HepG2 (cell line): ENCODE measurements at regions not wholly inside any gene's neighbourhood (a gene's known extent, or its start where the extent isn't known, plus 50 kb on each side); places are given as distances from the start of the nearest gene placed in this dataset.

Experiments used
- ATAC-seq: fragments of 200-7000 bp; cut with Tn5 transposase; 3 replicates; pipeline ENCODE4 v1.9.1; 2020; ENCODE audit warnings: mild to moderate bottlenecking, moderate library complexity
- BruUV-seq: library from RNA; stranded (reverse); fragments of 400-500 nt; replicated peaks from 2 replicates; lab custom pipeline; 2021; lab: Mats Ljungman, UMichigan
- CTCF ChIA-PET: fragments of 300-600 bp; formaldehyde crosslinking; extraction: SDS; loops from one replicate; lab custom pipeline; 2021; ENCODE audit warnings: low total read pairs, inconsistent platforms, low intra/inter-chr PET ratio; lab: Yijun Ruan, JAX
- POLR2A ChIA-PET: fragments of 350-600 bp; sonication (Branson Sonifier 250); formaldehyde crosslinking; loops from one replicate; lab custom pipeline; 2020; ENCODE audit warnings: antibody characterized with exemption, inconsistent platforms; lab: Yijun Ruan, JAX
- DNase-seq: peaks from one replicate; pipeline ENCODE4 v3.0.0-alpha.2; 2015; ENCODE audit warnings: low spot score
- FAIRE-seq: peaks from 3 replicates; lab custom pipeline; 2011; peaks lifted over from hg19 to GRCh38; lab: Jason Lieb, UNC
- H2AFZ ChIP-seq: one replicate; pipeline ENCODE4 v1.6.1; 2011; ENCODE audit warnings: low read length, inconsistent platforms
- H3K27ac ChIP-seq: fragments of 300-600 bp; 3 replicates; pipeline ENCODE4 v1.8.0; 2011; ENCODE audit warnings: mixed run types, mild to moderate bottlenecking, mixed read lengths, low read length, inconsistent platforms; ENCODE audit not compliant: insufficient read depth; ENCODE audit errors: extremely low read length
- H3K27me3 ChIP-seq, 2 experiments: fragments of 200-600 bp in 1 of 2; 2 replicates in 1 of 2; 3 replicates in 1 of 2; pipeline versions ENCODE4 v1.6.0 to v1.8.0; 2011; ENCODE audit warnings: low read length in 2 of 2, mild to moderate bottlenecking in 2 of 2, moderate library complexity in 2 of 2, inconsistent platforms in 1 of 2; ENCODE audit not compliant: insufficient read depth in 2 of 2, control insufficient read depth in 1 of 2
- H3K36me3 ChIP-seq, 2 experiments: fragments of 200-600 bp in 1 of 2; replicated peaks in 1 of 2; 2 replicates in 1 of 2; 3 replicates in 1 of 2; pipeline versions ENCODE4 v1.5.1 to v1.8.0; 2011; ENCODE audit warnings: low read length in 2 of 2, inconsistent platforms in 1 of 2; ENCODE audit not compliant: insufficient read depth in 2 of 2, control insufficient read depth in 1 of 2
- H3K4me1 ChIP-seq: 2 replicates; pipeline ENCODE4 v1.5.1; 2012; ENCODE audit warnings: low read length, inconsistent platforms; ENCODE audit not compliant: insufficient read depth
- H3K4me2 ChIP-seq: 2 replicates; pipeline ENCODE4 v1.6.0; 2011; ENCODE audit warnings: low read depth, low read length, inconsistent platforms
- H3K4me3 ChIP-seq, 3 experiments: fragments of 200-600 bp in 1 of 3; sonication (generic), shearing (Covaris generic) in 1 of 3; replicated peaks in 1 of 3; 2 replicates each; pipeline ENCODE4 v1.5.1; 2011 to 2016; ENCODE audit warnings: low read length in 3 of 3, inconsistent platforms in 2 of 3, low read depth in 2 of 3, mild to moderate bottlenecking in 2 of 3, control low read depth in 1 of 3, mixed read lengths in 1 of 3; ENCODE audit not compliant: insufficient read depth in 1 of 3
- H3K79me2 ChIP-seq: one replicate; pipeline ENCODE4 v1.6.1; 2011; ENCODE audit warnings: low read length, inconsistent platforms; ENCODE audit not compliant: insufficient read depth
- H3K9ac ChIP-seq: 2 replicates; pipeline ENCODE4 v1.6.0; 2011; ENCODE audit warnings: mild to moderate bottlenecking, low read depth, low read length, inconsistent platforms; ENCODE audit not compliant: insufficient read depth
- H3K9me3 ChIP-seq: 2 replicates; pipeline ENCODE4 v1.5.1; 2012; ENCODE audit warnings: mild to moderate bottlenecking, low read length
- H4K20me1 ChIP-seq: 2 replicates; pipeline ENCODE4 v1.6.0; 2011; ENCODE audit warnings: inconsistent platforms, mild to moderate bottlenecking, low read length, moderate library complexity; ENCODE audit not compliant: insufficient read depth
- ARID2 ChIP-seq: sonication (generic); formaldehyde crosslinking; IDR thresholded peaks from 2 replicates; pipeline ENCODE4 v1.8.1; 2022; ENCODE audit warnings: mild to moderate bottlenecking, missing genetic modification reagents, borderline replicate concordance
- CHD4 ChIP-seq: fragments of 200-600 bp; sonication (generic); IDR thresholded peaks from 2 replicates; pipeline ENCODE4 v1.7.0; 2017; ENCODE audit warnings: mild to moderate bottlenecking, low read length, borderline replicate concordance
- HCFC1 ChIP-seq: fragments of 150-350 bp; IDR thresholded peaks from 2 replicates; pipeline ENCODE4 v1.6.1; 2014; ENCODE audit warnings: low read depth, low read length
- ISX ChIP-seq: sonication (generic); formaldehyde crosslinking; conservative IDR thresholded peaks from 2 replicates; pipeline ENCODE4 v1.5.0; 2020; ENCODE audit warnings: missing genetic modification reagents
- ZFY ChIP-seq: sonication (generic); formaldehyde crosslinking; IDR thresholded peaks from 2 replicates; pipeline ENCODE4 v1.4.0; 2020; ENCODE audit warnings: missing genetic modification reagents
- in situ Hi-C: cut with HindIII; loops from 2 replicates; pipeline ENCODE4 v1.10.0; 2017; ENCODE audit warnings: low pct_unique_long_range_greater_than_20kb; ENCODE audit not compliant: extremely low pct_ligation_motif_present
- intact Hi-C: fragments of 100-400 bp; cut with micrococcal nuclease; formaldehyde crosslinking; loops from one replicate; pipeline ENCODE4 v1.10.0; 2022; ENCODE audit not compliant: unreplicated experiment

DNA sequence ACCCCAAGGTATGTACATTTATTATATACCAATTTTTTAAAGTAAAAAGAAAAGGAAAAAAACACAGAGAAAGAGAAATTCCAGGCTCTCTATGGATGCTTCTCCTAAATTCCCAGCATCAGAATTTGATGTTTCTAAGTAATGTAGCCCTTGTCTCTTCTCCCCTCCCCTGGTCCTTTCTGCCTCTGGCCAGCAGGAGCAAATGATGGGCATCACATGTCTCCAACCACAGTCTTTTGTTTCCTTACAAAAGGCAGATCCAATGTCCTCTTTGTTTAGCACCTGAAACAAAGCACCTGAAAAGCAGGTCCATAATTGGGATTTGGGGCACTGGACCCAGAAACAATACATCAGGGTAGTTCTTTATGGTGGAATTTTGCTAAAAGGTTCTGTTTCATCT is 50.4 kb upstream of the APC start:
- CTCF ChIA-PET: no interaction called here
- intact Hi-C loops: no loop called here
- Histone ChIP-seq H3K4me2 (no peak overlapping the region), H3K27ac (no peak overlapping the region), H3K36me3 (no peaks in the 10 kb centered on the region), H3K27me3 (no peaks in the 10 kb centered on the region), H3K9ac (no peak overlapping the region), H2AFZ (no peak overlapping the region), H3K4me1 (no peaks in the 10 kb centered on the region), H3K4me3 (no peak overlapping the region), H3K79me2 (no peaks in the 10 kb centered on the region), H4K20me1 (no peaks in the 10 kb centered on the region), H3K9me3 (no peaks in the 10 kb centered on the region)
- ATAC-seq (no peak), FAIRE-seq (no peak), DNase-seq (no peak)
- in situ Hi-C loops: no loop called here
- POLR2A ChIA-PET: no interaction called here
- BruUV-seq: no TSS peak
- TF ChIP-seq HCFC1 (no peak), ZFY (CRISPR knock-in tag) (no peak), ARID2 (CRISPR knock-in tag) (no peak), ISX (CRISPR knock-in tag) (no peak), CHD4 (no peak)
